ENCODE measurements at regions not wholly inside any gene's neighbourhood (a gene's known extent, or its start where the extent isn't known, plus 50 kb on each side); places are given as distances from the start of the nearest gene placed in this dataset.

- TF ChIP-seq, protein P1, sequence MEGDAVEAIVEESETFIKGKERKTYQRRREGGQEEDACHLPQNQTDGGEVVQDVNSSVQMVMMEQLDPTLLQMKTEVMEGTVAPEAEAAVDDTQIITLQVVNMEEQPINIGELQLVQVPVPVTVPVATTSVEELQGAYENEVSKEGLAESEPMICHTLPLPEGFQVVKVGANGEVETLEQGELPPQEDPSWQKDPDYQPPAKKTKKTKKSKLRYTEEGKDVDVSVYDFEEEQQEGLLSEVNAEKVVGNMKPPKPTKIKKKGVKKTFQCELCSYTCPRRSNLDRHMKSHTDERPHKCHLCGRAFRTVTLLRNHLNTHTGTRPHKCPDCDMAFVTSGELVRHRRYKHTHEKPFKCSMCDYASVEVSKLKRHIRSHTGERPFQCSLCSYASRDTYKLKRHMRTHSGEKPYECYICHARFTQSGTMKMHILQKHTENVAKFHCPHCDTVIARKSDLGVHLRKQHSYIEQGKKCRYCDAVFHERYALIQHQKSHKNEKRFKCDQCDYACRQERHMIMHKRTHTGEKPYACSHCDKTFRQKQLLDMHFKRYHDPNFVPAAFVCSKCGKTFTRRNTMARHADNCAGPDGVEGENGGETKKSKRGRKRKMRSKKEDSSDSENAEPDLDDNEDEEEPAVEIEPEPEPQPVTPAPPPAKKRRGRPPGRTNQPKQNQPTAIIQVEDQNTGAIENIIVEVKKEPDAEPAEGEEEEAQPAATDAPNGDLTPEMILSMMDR (IDR thresholded peaks at IDR 0.05 in 4 of 5, conservative IDR thresholded peaks at IDR 0.05 in 1 of 5) = no peak
- TF ChIP-seq POLR2A (IDR thresholded peaks at IDR 0.05) = no peak
These were observed 71.6 kb upstream of the RUNX1 start for GRCh38 chr21:35120631-35121180.
